GM04503 (cell line): ENCODE measurements at regions not wholly inside any gene's neighbourhood (a gene's known extent, or its start where the extent isn't known, plus 50 kb on each side); places are given as distances from the start of the nearest gene placed in this dataset.
"Not testable (repeated sequence)": the region's sequence is repeated elsewhere in the genome, so short reads cannot be mapped to it uniquely, and the experiment has no call there.

ENCODE experiments used
- DNase-seq: peaks from one replicate; pipeline ENCODE4 v3.0.0-alpha.2; 2012; ENCODE audit warnings: low read depth

DNA sequence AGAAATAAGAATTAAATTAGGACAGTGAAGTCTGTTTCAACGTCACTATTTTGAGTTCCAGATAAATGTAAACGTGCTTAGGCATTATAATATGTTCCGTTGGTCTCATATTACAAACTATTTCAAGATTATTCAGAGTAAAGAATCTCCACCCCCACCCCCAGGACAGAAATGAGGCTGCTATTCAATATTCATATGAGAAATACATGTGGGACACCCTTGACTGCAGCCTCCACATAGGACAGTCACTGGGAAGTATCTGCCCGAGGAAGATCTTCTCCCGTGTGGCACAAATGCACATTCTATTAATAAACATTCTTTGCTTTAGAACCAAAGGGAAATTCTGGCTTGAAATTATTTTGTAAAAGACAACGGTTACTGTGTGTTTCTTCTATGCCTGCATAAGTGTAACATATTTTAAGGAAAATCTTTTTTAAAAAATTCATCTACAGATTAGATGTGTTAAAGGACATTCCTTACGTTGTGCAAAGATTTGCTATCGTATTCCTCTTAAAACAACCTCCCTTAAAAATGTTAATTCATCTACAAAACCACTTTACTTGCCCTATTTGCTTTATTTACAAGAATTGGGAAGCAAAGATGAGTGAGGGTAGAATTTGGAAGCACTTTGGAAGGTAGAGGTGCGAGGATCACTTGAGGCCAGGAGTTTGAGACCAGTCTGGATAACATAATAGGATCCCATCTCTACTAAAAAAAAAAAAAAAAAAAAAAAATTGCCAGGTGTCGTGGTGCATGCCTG is 148.3 kb upstream of the SOX14 start:
- no peak for DNase-seq

DNA sequence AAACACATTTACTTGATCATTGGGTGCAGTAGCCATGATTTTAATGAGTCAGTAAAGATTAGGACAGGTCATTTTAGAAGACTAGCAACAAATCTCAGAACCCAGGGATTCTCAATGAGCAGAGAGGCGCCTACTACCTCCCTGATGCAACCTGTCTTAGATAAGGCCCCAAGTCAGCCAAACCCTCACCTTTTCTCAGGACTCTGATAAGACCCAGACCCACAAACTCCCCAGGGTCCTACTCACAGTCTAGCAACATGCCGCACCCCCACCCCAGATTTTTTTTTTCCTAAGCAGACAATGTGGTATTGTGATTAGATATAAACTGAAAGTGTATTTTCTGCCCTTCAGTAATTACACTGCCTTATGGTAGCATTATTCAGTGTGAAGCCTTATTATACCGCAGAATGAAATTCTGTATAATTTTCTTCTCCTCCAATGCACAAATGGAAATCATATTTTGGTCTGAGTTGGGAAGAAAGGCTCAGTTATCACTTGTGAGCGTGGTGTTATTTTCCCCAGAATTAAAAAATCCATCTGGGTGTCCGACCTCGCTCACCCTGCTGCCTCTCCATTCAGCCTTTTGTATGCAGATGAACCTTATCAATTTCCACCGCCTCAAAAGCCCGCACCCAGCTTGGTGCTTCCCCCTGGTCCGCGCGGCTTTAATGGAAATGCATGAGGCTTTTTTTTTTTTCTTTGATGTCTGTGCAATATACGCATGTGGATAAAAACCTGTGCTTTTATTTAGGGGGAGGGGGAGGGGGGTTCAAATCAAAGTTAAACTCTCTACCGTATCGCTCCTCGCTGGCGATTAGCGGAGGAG is 122.0 kb upstream of the SOX14 start:
- DNase-seq: no peak

DNA sequence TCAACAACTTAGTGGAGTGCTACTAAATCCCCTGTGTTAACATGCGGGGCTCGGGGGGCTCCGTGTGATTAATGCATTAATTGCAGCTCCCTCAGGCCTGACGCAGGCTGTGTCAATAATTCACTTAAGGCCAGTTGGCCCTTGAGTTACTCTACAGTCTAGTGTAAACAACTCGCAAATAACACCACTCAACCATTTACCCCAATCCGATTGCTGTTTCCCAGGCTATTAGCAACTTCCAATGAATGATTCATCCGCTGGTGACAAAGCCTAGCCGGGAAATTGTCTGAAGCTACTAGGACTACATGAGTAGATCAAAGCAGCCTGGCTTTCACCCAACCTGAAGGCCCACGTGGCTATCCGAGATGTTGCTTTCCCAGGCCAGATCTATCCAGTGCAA is 121.3 kb upstream of the SOX14 start:
- no peak for DNase-seq

DNA sequence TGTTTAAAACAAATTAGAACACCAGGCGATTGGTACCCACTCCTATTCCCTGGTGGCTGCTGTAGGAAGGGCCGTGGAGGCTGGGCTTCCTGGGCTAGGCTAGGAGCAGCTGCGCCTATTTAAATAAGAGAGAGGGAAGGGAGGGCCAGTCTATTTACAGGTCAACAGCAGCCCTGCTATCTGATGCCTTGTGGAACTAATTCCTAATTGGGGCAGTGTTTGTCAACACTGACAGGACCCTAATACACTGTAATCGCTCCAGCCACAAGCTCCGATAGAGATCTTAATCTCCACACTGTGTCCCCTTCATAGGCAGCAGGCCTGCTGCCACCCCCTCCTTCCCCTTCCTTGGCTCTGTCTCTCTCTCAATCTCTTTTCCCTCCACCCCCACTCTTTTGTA is 116.9 kb upstream of the SOX14 start:
- no peak for DNase-seq

DNA sequence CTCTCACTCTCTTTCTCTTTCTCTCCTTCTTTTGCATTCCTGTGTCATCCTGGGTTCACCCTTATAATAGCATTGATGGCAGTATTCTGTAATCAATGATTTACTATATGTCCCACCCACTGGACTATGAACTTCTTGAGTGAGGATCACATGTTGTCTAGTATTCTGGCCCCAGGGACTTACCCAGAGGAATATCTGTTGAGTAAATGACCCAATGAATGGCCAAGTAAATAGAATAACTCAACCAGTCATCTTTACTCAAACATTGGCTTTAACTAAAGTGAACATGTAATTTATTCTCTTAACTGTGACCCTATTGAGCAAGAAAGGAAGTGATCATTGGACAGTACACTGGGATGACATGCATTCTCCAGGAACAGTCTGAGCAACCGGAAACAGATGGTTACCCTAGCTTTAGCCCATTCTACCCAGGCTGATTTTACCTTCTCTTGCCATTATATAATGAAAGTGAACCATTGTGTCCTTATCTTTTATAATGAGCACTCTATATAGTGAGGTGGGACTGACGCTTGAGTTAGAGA is 94.5 kb upstream of the SOX14 start:
- no peak for DNase-seq

DNA sequence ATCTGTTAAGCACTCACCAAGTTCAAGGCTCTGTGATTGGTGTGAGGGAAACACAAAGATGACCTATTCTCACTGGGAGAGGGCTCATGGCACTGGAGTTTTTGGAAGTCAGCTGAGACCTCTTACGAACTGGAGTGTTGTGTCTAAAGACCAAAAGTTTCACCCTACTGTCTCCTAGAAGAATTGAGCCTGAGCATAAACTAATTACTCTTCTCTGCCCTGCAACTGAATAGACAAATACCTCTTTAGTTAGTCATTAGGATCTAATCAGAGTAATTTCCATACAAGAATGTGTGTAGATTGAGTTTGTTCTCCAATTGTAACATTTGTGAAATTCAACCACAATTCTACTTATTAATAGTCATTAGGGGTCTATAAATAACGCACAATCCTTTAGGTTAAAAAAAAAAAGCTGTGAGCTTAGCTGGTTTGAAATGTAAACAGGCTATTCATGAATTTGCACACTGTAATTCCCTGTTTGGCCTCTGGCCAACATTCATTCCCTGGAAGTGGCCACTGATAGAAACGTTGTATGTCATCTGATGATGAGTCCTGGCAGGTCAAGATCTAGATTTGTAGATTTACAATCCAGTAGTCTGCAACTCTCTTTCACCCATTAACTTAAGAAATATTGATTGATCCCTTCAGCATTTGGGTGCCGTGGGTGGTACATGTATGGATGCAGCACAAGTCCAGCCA is 76.8 kb upstream of the SOX14 start:
- no peak for DNase-seq

DNA sequence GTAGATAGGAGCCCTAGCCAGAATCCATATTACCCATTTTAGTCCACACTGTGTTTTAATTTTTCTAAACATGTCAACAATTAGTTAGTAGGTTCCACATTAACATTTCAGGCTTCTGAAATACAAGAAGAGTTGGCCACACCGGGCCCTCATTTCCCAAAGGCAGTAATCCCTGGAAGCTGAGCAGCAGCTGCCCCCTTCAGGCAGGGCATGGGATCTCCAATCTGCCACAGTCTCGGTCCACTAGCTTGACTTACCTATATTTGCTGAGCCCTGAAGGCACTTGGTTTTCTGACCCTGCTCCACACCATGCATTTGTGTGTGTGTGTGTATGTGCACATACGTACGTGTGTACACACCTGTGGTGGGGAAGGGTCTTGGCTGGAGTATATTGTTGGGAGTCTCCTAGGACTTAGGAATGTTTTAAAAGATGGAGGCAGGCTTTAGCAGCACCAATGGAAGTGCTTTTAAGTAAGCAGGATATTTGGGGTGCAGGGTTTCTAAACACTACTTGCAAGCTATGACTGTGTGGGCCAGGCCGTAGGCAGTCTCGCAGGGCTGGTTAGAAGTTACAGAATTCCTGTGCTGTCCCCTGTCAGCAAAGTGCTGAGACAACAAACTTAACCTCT is 71.2 kb upstream of the SOX14 start:
- no peak for DNase-seq

DNA sequence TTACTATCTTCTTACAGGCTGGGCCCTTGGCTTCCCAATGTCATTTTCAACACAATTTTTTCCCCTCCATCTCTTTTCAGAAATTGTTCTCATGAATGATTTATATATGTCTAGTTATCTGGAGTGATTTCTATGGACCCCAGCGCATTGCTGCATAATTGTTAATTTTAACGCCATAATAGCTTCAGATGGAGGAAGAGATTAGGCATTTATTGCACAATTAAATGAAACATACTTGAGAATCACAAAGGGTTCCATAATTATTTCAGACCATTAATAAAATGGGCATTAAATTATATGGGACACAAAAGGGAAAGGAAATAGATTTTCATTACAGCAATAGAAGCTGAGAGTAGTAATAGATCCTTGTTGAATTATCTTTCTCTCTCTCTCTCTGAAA is 70.3 kb upstream of the SOX14 start:
- no peak for DNase-seq

DNA sequence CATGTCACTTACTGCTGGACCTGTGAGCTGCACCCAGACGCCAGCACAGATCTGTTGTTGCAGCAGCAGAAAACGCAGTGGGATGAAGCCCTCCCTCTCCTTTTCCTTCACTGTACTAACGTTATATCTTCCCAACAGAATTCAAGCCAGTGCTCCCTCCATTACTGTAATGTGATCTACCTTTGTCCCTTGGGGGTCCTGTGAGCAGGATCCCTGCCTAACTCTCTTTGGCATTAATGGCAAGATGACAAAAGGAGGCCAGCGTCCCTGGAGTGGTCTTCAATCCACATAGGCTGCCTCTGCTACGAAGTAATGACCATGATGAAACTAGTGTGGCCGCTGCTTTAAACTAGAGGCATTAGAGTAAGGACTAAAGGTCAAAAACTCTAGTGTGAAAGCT is 69.3 kb upstream of the SOX14 start:
- DNase-seq: no peak

DNA sequence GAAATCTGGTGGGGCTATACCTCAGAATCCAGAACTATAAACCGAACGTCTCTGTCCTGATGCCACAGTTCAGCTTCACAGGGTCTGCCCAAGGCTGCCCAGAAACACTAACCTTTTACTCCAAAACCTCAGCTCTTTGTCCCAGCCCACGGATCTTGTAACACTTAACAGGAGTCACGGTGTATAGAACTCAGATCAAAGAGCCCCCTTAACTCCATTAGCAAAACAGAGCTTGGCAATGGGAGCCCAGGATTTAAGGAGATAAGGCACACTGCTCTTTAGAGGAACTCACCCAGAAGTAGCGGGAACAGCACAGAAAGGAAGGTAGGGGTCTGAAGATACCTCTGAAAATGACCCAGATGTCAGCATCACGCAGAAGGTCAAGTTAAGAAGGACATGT is 68.8 kb upstream of the SOX14 start:
- DNase-seq: no peak

DNA sequence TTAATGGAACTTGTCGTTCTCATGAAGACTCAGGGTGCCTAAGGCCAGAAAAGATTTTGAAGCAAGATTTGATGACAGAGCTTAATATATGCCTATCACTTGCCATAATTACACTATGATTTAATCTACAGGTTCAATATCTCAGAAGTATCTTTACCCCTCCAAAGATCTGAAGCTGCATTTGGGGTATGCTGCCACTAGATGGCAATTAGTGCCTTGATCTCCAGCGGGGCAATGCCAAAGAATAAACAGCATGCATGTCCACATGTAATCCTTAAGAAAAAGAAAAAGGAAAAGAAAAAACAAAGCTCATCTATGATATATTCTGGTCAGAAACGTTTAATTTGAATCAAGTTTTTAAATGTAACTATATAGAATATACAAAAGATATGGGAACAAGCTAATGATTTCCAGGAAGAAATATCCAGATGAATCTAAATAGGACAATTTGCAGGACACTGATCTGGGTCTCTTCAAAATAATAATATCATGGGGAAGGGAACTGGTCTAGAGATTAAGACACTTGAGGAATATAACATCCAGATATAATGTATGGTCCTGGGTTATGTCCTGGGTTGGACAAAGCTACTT is 55.0 kb upstream of the SOX14 start:
- DNase-seq: no peak

DNA sequence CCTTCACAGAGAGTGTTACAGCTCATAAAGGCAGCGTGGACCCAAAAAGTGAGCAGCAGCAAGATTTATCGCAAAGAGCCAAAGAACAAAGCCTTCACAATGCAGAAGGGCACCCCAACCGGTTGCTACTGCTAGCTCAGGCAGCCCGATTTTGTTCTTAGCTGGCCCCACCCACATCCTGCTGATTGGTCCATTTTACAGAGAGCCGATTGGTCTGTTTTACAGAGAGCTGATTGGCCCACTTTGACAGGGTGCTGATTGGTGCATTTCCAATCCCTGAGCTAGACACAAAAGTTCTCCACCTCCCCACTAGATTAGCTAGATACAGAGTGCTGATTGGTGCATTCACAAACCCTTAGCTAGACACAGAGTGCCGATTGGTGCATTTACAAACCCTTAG is 50.1 kb upstream of the SOX14 start:
- not testable (repeated sequence) for DNase-seq
